ENCODE measurements at regions not wholly inside any gene's neighbourhood (a gene's known extent, or its start where the extent isn't known, plus 50 kb on each side); places are given as distances from the start of the nearest gene placed in this dataset.

GRCh38 chr6:68575765-68576439, 59.2 kb upstream of the ADGRB3 start:
- Histone ChIP-seq H3K27ac (ENCODE audit: control insufficient read depth, insufficient read depth) (no peak overlapping the region), H3K27me3 (replicated peaks in 1 of 2; ENCODE audit: control insufficient read depth in 2 of 2, insufficient read depth in 2 of 2, low read length in 1 of 2) (no peaks in the 10 kb centered on the region), H3K79me2 (ENCODE audit: control insufficient read depth, insufficient read depth, low read length) (no peaks in the 10 kb centered on the region), H4K20me1 (ENCODE audit: control insufficient read depth, insufficient read depth) (no peaks in the 10 kb centered on the region), H3K4me1 (ENCODE audit: control insufficient read depth, insufficient read depth, low read length) (no peaks in the 10 kb centered on the region), H3K4me3 (no peak overlapping the region), H3K9me3 (replicated peaks; ENCODE audit: control insufficient read depth, insufficient read depth, low read length) (no peaks in the 10 kb centered on the region), H2AFZ (ENCODE audit: control insufficient read depth, low read depth, low read length) (no peak overlapping the region), H3K36me3 (ENCODE audit: control insufficient read depth in 2 of 2, insufficient read depth in 2 of 2, low read length in 1 of 2) (no peaks in the 10 kb centered on the region), H3K4me2 (ENCODE audit: control insufficient read depth, insufficient read depth) (no peak overlapping the region), H3K9ac (ENCODE audit: control insufficient read depth, insufficient read depth, low read length) (no peak overlapping the region)
- CTCF ChIA-PET, result no interaction called here
- peak; percentile 51 for ATAC-seq
- in situ Hi-C loops (cut with MboI), result no loop called here
- TF ChIP-seq SMAD5 (IDR thresholded peaks at IDR 0.05; ENCODE audit: low read depth) (no peak), POU2F2 (IDR thresholded peaks at IDR 0.05; ENCODE audit: borderline replicate concordance, low read depth, low read length) (no peak), USF1 (IDR thresholded peaks at IDR 0.05; ENCODE audit: borderline replicate concordance, extremely low read length, insufficient read depth, low read depth, low read length) (no peak), IRF4 (IDR thresholded peaks at IDR 0.05; ENCODE audit: low read depth, low read length) (no peak), KDM1A (IDR thresholded peaks at IDR 0.05; ENCODE audit: borderline replicate concordance) (no peak), SKIL (IDR thresholded peaks at IDR 0.05; ENCODE audit: low read depth, poor library complexity, severe bottlenecking) (no peak), FOXK2 (IDR thresholded peaks at IDR 0.05) (no peak), CHD4 (IDR thresholded peaks at IDR 0.05) (no peak), BMI1 (IDR thresholded peaks at IDR 0.05; ENCODE audit: borderline replicate concordance) (no peak), ZBED1 (IDR thresholded peaks at IDR 0.05; ENCODE audit: borderline replicate concordance) (no peak), TCF12 (IDR thresholded peaks at IDR 0.05; ENCODE audit: low read depth, low read length) (no peak)
- no TSS peak for BruUV-seq (replicated peaks)
- SMC1A ChIA-PET (ENCODE audit: uncharacterized antibody, unreplicated experiment), result interaction anchor here (0.9 kb wide), 1 partner anchor 202 kb away, joined by 3 read pairs; no protein-coding TSS in a partner anchor
- intact Hi-C loops (cut with micrococcal nuclease; ENCODE audit: unreplicated experiment), result no loop called here
- WGBS (ENCODE audit: insufficient coverage, insufficient replicate concordance, low lambda C conversion rate, missing lambda C conversion rate), result 26% methylated on average over 14 of the region's 14 CpGs
- POLR2A ChIA-PET, result no interaction called here
- no peak for FAIRE-seq
- no peak for DNase-seq (ENCODE audit: low read depth, low spot score)
- RAD21 ChIA-PET (ENCODE audit: unreplicated experiment), result no interaction called here
